ENCODE measurements at regions not wholly inside any gene's neighbourhood (a gene's known extent, or its start where the extent isn't known, plus 50 kb on each side); places are given as distances from the start of the nearest gene placed in this dataset.

DNA sequence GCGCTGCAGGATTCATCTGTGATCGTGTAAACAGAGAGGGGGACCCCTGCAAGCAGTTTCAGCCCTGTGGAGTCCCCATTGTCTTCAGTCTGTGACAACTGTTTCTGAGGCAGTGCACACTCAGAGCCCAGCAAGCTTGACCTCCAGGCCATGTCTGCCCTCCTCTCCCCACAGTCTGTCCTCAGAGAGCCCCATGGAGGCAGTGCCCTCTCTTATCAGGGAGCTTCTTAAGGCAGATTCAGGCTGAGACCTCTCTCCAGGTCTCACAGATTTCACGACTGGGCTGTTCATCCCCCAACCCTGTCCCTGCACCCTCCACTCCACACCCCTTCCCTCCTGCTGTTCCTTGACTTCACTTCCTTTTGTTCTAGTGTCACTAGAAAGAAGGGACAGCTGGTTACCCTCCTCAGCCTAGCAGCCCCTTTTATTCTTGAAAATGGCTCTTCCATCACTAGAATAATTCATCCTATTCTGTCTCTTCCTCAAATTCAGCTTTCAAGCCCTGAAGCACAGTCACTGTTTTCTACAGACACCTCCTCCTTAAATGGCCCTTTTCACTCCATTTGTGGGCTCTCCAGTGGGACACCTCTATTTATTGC, 218.4 kb downstream of the MED10 start:
- DNase-seq: peak; percentile 35

GRCh38 chr5:6158974-6159831, 219.1 kb downstream of the MED10 start:
- DNase-seq: peak; percentile 65

DNA sequence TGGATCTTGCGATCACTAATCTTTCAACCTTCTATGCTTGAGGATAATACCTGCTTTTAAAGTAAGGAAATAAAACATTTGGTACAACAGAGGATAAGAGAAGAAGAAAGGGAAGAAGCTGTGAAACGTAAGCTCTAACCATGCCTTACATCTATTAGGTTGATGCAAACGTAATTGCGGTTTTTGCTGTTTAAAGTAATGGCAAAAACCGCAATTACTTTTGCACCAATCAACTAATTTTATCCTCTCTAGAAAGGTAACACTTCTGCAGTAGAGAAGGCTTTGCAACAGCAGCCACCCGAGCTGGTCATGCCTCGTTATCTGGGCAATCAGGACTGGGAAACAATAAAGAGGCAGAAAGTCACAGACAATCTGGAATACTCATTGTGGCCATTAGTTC, 224.1 kb downstream of the MED10 start:
- DNase-seq: no peak

DNA sequence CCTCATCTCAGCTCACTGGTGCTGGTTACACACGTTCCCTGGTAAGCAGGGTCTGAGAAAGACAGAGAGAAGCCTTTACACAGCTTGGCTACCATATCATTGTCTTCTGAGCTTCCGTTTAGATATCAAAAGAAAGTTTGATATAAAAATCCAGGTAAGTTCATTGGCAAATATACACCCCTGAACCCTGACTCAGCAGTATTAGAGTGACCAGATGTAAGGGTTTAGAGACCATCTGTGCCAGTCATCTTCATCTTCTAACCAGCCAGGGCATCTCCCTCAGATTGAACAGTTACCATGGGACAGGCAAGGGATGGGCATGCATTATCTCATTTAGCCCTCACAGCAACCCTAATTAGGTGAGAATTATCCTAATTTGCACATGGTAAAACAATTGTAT, 232.1 kb downstream of the MED10 start:
- no peak for DNase-seq

GRCh38 chr5:6145616-6146237, 232.6 kb downstream of the MED10 start:
- DNase-seq: no peak

DNA sequence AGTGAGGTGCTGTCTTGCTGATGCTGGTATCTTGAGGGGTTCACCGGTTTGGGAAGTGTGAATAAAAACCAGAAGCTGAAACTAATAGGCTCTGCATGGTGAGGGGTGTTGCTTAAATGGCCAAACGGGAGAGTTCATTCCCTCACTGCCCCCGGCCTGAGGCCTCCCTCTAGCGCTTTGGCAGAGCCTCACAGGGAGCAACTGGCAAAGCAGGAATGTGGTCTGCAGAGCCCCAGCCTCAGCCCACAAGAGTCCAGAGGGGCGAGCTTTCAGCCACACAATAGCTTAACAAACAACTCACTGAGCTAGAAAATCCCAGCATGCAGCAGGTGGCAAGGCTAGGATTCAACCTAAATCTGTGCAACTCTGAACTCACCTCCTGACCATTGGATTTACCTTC, 234.8 kb downstream of the MED10 start:
- peak; percentile 13 for DNase-seq

DNA sequence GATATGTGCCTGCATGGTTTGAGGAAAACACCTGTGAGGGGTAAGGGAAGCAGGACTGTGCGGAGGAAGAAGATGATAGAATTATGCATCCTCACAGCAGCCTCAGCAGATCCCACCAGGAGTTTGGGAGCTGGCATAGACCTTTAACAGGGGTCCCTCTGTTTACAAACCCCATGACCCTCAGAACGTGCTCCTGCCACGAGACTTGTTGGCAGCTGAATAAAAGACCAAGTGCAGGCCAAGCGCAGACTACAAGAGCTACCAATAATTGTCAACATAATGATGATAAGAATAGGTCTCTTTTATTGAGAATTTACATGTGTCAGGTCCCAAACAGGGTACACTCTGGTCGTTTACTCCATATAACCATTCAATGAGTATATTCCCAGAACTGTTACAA, 236.0 kb downstream of the MED10 start:
- no peak for DNase-seq

- DNase-seq: no peak
Observed at GRCh38 chr5:6140219-6140618, 238.1 kb downstream of the MED10 start.

GRCh38 chr5:6135977-6136376, 242.4 kb downstream of the MED10 start:
- no peak for DNase-seq

DNA sequence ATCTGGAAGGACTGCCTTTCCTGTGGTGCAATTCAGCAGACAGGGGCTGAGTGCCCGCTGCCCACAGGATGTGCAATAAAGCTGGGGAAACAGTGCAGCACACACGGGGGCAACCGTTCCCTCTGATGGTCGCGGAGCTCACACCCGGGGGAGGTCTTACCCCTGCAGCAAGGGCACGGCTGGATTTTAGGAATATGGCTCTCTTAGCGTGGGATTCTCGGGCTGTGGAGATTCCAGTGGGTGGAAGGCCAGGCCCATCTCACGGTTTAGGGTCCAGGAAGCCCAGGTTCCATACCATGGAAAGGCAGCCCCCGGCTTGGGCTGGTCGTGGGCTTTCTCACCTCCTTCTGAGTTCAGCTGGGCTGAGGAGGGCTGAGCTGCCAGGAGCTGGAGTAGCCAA, 244.1 kb downstream of the MED10 start:
- DNase-seq: no peak

DNA sequence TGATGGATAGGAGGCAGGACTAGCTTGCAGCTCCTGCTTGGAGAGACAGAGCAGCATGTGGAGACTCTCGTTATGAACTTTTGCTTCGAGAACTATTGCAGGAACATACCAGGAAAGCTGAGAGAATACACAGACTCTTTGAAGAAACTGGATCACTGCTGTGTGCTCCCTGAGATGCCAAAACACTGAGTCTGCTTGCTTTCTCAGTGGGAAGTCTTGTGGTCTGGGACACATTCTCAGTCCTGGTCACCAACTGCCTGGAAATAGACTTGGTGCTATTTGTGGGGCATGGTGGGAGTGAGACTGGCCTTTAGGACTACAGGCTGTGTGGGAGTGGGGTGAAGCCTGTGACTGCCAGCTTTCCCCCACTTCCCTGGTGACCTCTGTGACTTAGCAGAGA, 252.6 kb downstream of the MED10 start:
- DNase-seq: no peak

DNA sequence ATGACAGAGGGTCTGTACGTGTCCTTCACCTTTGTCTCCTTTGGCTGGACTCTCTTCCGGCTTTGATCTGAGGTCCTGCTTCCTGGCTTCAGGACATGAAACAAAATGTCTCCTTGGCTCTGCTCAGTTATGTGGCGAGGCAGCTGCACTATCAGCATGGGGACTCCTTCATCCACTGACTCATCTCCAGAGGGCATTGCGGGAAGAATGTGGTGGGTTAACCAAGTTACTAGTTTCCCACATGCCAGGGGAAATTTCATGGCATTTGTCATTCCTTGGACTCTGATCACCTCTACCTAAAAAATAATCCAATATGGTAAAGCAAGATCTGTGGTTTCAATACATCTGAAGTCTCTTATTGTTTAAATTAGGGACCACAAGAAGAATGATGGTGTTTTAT, 259.7 kb downstream of the MED10 start:
- DNase-seq: no peak

- DNase-seq: no peak
Observed at GRCh38 chr5:6117212-6117611, 261.1 kb downstream of the MED10 start.

DNA sequence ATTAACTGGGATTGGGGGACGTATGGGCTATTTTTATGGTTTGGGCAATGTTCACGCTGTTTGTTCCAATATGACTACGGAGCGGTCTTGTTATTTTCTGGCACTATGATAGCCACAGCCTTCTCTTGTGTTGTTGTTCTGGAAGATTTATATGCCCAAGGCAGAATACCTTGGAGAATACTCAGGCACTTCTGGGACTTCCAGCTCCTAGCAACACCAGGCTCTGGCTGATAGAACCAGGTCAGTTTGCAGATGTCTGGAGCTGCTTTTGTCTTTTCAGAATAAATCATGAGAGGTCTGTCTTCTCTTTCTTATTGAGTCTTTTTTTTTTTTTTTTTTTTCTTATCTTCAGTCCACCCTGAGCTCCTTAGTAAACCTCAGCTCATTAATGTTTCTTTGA, 262.5 kb downstream of the MED10 start:
- DNase-seq: no peak

DNA sequence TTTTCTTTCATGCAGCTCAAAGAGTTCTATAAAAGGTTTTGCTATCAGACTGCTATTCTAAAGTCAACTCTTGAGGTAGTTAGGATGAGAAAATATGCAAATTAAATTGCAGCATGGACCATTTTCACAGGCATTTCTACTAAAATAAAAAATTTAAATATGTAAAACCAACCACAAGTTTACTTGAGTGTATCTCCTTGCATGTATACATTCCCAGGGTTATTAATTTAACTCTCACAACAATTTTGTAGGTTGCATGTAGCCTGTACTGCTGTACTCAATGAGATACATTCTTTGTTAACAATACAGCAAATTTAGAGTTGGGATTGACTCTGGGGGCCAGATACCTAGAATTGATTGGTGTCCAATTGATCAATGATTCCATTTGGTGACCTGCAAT, 265.8 kb downstream of the MED10 start:
- DNase-seq: no peak

- DNase-seq: no peak
Observed at GRCh38 chr5:6112125-6112524, 266.2 kb downstream of the MED10 start.

DNA sequence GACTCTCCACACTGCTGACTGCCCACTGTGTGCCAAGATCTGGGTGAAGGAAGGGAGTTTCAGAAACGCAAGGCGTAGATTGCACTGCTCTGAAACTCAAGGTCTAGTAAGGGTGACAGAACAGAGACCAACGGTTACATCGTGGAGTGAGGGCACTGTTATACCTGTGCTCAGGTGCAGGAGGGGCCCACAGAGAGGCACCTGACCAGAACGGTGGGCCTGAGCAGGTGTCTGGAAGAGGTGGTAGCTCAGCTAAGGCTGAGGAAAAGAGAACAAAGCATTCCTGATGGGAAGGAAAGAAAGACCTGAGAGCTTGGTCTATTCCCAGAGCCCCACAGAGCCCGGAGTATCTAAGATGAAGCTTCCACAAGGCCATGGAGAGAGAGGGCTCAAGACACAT, 267.2 kb downstream of the MED10 start:
- no peak for DNase-seq

GRCh38 chr5:6110441-6111005, 267.8 kb downstream of the MED10 start:
- DNase-seq: no peak

DNA sequence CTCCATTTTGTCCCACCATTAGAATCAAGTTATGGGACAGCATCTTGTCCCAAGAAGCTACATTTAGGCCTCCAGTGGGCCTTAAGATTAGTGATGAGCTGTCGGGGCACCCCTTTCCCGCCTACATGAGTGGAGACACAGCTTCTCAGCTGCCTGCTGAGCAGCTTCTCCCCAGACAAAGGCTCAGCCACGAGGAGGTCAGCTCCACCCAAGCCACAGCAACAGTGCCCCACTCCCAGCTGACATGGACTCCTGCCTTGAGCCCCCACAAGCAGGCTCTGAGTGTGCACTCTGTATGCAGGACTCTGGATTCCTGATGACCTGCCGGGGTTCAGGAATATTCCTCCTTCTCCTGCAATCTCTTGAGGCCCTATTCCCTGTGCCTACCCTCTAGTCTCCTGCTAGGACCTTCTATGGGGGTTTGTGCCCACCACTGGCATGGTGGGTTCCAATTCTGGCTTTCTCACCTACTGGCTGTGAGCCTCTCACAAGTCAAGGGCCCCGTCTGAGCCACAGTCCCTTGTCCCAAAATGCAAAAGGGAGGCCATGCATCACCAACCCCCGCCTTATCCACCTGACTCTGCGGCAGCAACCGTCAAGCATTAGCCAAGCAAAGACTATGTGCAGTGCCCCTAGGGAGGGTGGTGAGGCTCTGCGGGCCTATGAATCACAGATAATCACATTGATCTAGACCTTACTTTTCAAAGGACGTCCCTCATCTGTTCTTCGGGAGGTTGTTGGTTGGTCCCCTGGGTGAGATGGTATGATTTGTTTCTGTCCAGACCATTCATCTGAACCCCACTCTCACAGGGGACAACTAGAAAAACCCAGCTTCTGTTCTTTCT, 269.1 kb downstream of the MED10 start:
- DNase-seq: no peak

GRCh38 chr5:6108540-6108848, 269.9 kb downstream of the MED10 start:
- no peak for DNase-seq

DNA sequence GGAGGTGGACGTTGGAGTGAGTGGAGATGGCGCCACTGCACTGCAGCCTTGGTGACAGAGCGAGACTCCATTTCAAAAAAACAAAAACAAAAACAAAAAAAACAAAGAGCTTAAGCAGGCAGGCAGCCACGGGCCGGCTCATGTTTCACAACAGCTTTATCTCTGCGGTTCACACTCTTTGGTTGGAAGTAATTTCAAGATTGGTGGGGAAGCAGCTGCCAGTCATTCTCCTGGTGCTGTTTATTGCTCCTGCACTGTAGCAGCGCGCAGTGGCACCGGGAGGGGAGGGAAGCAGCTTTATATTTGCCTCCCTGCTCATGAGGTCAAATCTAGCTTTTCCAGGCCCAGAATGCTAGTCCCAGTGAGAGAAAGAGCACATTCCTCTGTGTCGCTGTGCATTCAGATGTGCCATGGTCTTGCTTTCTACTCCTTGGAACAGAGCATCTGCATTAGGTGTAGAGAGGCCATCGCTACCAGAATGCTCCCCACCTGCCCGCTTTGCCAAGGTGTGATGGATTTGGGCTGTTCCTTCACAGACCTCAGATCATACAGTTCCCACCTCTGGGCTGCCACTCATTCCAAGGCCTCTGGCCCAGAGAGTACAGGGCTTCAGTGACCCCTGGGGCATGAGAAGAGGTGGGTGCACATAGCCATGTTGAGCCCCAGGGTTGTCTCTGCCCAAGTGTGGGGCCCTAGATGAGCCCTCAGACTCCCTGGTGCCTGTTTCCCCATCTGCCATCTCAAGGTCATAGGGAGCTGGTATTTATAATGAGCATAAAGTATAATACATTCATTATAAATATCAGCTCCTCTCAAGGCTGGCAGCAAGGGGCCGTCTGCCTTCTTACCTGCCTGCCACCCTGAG, 270.4 kb downstream of the MED10 start:
- DNase-seq: no peak

GRCh38 chr5:6106756-6107155, 271.6 kb downstream of the MED10 start:
- DNase-seq: no peak
